ENCODE measurements at regions not wholly inside any gene's neighbourhood (a gene's known extent, or its start where the extent isn't known, plus 50 kb on each side); places are given as distances from the start of the nearest gene placed in this dataset.

DNA sequence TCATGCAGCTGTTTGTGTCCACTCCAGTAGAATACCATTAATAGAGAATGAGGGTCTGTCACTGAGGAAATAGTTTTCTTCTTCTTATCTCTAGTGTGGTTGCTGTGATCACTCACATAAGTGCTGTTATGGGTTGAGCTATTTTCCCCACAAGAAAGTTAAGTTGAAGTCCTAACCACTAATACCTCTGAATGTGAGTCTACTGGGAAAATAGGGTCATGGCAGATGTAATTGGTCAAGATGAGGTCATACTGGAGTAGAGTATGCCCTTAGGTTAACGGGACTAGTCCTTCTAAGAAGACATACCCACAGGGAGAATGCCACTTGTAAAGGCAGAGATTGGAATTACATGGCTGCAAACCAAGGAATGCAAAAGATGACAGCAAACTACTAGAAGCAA is 70.5 kb upstream of the COL24A1 start:
- CTCF ChIA-PET, result interaction anchor here (1.9 kb wide), 1 partner anchor 209 kb away, joined by 4 read pairs; no protein-coding TSS in a partner anchor
- TF ChIP-seq, protein P1, sequence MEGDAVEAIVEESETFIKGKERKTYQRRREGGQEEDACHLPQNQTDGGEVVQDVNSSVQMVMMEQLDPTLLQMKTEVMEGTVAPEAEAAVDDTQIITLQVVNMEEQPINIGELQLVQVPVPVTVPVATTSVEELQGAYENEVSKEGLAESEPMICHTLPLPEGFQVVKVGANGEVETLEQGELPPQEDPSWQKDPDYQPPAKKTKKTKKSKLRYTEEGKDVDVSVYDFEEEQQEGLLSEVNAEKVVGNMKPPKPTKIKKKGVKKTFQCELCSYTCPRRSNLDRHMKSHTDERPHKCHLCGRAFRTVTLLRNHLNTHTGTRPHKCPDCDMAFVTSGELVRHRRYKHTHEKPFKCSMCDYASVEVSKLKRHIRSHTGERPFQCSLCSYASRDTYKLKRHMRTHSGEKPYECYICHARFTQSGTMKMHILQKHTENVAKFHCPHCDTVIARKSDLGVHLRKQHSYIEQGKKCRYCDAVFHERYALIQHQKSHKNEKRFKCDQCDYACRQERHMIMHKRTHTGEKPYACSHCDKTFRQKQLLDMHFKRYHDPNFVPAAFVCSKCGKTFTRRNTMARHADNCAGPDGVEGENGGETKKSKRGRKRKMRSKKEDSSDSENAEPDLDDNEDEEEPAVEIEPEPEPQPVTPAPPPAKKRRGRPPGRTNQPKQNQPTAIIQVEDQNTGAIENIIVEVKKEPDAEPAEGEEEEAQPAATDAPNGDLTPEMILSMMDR (IDR thresholded peaks at IDR 0.05; ENCODE audit: extremely low read depth in 1 of 2, insufficient read depth in 1 of 2, low read depth in 1 of 2, low read length in 2 of 2), result no peak
- TF ChIP-seq, protein P2, sequence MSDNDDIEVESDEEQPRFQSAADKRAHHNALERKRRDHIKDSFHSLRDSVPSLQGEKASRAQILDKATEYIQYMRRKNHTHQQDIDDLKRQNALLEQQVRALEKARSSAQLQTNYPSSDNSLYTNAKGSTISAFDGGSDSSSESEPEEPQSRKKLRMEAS (IDR thresholded peaks at IDR 0.05; ENCODE audit: insufficient read depth, insufficient read length), result no peak
- TF ChIP-seq POLR2AphosphoS5 (IDR thresholded peaks at IDR 0.05; ENCODE audit: insufficient read depth, low read depth, low read length) (no peak), MYC (IDR thresholded peaks at IDR 0.05; ENCODE audit: low read depth, low read length) (no peak), GATA2 (IDR thresholded peaks at IDR 0.05; ENCODE audit: insufficient read depth, insufficient read length, low read depth, low read length) (no peak), POLR2A (IDR thresholded peaks at IDR 0.05; ENCODE audit: low read depth, low read length) (no peak), EZH2 (IDR thresholded peaks at IDR 0.05; ENCODE audit: borderline replicate concordance, low read depth, low read length, severe bottlenecking) (no peak)
- Histone ChIP-seq H3K27me3 (ENCODE audit: control insufficient read depth in 2 of 2, insufficient read depth in 2 of 2, low read length in 2 of 2) (peaks cover 2 to 9% of the 10 kb centered on the region in 2 experiments), H3K36me3 (ENCODE audit: control insufficient read depth in 2 of 2, extremely low read depth in 1 of 2, insufficient read depth in 2 of 2, low read length in 2 of 2) (no peaks in the 10 kb centered on the region), H3K4me1 (ENCODE audit: control insufficient read depth, extremely low read depth, insufficient read depth, low read length) (no peaks in the 10 kb centered on the region), H3K79me2 (ENCODE audit: control insufficient read depth, insufficient read depth, low read length) (no peaks in the 10 kb centered on the region), H3K9ac (replicated peaks; ENCODE audit: extremely low read depth, insufficient read depth, low read length) (no peak overlapping the region), H2AFZ (ENCODE audit: low read depth, low read length) (no peak overlapping the region), H3K9me3 (replicated peaks; ENCODE audit: control insufficient read depth, insufficient read depth, low read length) (no peaks in the 10 kb centered on the region), H3K4me2 (ENCODE audit: insufficient read depth, low read length) (no peak overlapping the region), H3K9me1 (replicated peaks; ENCODE audit: control insufficient read depth, extremely low read depth, insufficient read depth, low read length) (no peaks in the 10 kb centered on the region), H4K20me1 (replicated peaks; ENCODE audit: control insufficient read depth, extremely low read depth, insufficient read depth, low read length) (no peaks in the 10 kb centered on the region), H3K4me3 (replicated peaks in 1 of 3; ENCODE audit: insufficient read depth in 1 of 3, low read depth in 1 of 3, low read length in 3 of 3) (no peak overlapping the region), H3K27ac (ENCODE audit: insufficient read depth, low read depth, low read length) (no peak overlapping the region)
- dilution Hi-C loops (cut with MboI; ENCODE audit: extremely low pct_ligation_motif_present, low sequenced_read_pairs), result no loop called here
- intact Hi-C loops (cut with micrococcal nuclease), result no loop called here
- no TSS peak for BruUV-seq (replicated peaks)
- DNase-seq (ENCODE audit: low read depth, low spot score) (no peak), FAIRE-seq (no peak)
- POLR2A ChIA-PET, result no interaction called here

All from endothelial cell of umbilical vein (primary cell).